ENCODE measurements at regions not wholly inside any gene's neighbourhood (a gene's known extent, or its start where the extent isn't known, plus 50 kb on each side); places are given as distances from the start of the nearest gene placed in this dataset.

DNA sequence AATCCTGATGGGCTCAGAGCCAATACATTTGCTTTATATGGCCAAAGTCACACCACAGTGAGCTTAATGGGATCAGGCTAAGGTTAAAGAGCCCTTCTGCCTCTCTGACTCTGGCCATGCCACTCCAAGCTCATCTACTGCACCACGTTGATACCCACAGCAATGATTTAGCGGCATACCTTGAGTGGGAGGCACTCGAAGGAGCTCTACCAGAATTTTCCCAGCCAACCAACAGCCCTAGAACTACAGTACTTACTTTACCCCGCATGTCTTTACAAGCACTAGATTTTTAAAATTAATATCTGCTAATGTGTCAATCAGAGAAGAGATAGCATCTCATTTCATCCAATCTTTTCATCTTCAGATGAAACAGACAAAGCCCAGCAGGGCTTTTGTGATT lies 300.5 kb downstream of the GRIN2B start:
- DNase-seq (ENCODE audit: low spot score): no peak

DNA sequence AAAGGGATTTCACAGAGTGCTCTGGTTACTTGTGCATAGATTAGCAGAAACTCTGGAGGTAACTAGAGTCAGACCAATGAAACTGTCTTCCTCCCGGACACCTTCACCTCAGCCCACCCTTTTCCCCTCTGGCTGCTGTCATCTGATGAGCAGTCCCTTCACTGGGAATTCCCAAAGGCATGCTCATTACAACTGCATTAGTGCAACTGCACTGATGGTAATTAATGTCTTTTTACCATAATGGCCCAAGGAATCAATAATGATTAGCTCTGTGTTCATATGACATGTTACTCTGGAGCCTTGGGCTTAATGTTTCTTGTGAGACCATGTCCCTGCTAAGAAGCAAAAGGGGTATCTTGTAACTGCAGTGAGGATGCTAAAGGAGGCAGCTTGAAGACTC lies 304.5 kb downstream of the GRIN2B start:
- DNase-seq (ENCODE audit: low spot score): no peak

DNA sequence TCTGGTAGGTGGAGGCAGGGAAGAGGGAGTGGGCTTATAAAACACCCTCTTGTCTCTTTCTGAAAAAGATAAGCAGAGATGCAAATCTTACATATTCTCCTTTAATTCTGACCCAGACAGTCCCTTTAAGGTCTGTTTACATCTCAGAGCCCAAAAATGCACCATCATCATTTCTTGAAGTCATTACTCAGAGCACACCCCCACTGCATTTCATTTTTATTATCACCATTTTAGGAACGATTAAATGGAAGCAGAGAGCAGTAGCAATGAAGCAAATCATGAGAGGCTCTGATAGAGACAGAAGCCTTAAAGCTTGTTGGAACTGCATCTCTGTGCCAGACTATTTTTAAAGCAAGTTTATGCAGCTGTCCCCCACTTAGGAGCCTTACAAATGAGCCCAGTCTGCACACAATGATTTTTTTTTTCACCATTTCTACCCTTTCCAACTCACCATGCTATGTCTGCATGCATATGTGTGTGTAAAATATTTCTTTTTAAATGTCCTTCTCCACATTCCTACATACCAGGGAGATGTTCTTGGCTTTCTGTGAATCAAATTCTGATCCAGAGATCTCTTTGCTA lies 311.0 kb downstream of the GRIN2B start:
- no peak for DNase-seq (ENCODE audit: low spot score)

DNA sequence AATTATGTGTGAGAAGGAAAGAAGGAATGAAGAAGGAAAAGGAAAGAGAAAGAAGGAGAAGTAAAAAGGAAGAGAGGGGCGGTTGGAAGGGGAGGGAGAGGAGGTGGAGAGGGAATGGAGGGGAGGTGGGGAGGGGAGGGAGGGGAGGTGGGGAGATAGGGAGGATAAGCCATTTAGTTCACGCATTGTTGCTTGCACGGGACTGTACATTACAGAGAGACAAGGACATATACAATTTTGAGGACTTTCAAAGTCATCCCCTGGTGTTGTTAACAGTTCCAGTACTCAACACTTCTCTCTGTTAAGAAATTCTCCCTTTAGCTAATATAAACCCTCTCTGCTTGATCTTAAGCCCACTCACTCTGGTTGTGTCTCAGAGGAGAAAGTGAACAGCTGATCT lies 312.5 kb downstream of the GRIN2B start:
- DNase-seq (ENCODE audit: low spot score): no peak

DNA sequence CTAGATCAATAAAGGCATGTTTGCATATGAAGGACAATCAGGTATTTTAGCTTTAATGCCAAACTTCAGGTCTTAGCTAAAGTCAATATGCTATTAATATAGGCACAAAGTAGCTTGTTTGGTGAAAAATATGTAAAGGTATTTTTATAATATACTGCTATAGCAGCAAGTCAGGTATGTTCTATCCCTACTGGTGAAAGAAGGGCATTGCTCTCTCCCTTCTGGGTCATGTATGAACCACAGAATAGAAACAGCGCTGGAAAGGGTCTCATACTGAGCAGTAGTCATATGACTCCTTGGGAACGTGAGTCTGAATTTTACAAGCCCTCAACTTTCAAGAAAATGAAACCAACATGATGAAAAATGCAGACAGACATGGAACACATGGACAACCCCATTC lies 314.6 kb downstream of the GRIN2B start:
- DNase-seq (ENCODE audit: low spot score): no peak

DNA sequence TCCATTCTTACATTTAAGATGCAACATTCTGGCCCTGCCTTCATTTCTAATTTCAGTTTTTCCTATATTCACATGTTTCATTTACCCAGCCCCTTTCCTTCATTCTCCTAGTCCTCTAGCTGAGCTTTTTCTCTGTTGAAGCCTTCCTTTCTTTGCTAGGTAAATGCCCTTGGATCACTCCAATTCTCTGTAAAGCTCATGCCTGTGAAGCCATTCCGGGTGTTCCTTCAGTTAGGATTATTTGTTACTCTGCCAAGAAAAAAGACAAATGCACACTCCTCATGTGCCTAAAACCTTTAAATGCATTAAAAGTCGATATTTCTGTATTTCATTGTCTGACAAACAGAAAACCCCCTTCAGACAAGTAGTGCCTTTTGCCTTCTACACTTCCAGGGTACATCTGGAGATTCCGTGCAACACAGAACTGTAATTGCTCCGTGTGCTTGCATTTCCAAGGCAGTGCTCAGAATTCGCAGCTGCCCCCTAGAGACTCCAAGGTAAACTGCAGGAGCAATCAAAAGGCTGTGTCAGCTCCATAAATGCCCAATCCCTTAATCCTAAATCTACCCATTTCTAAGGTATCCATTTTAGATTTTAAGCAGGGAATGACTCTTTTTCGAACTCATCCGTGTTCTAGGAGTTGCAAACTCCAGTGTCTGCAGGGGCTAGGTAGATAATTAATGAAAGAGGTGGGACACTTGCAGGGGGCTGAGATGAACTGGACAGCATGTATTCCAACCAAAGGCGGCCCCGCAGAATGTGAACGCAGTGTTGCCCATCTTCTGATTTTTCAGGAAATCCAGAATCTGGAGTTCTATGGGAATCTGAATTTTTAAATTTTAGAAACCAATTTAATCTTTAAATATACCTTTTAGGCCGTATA lies 320.2 kb downstream of the GRIN2B start:
- peak; percentile 23 for DNase-seq (ENCODE audit: low spot score)

DNA sequence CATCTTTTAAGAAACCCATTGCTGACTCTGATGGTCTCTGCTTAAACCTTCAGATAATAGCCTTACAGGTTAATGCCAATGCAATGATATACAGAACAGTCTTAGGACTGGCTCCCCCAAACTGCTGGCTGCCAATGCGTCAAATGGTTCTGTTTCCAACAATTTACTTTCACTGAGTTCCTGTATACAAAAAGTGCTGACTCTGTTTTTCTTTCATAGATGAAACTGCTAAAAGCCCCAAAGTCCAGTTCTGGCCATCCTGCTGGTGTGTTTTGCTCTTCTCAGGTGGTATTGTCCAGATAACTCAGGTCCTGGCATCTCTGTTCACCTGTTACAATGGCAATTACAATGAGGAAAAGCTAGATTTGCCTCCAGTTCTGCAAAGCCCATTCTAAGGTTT lies 326.9 kb downstream of the GRIN2B start:
- no peak for DNase-seq (ENCODE audit: low spot score)

DNA sequence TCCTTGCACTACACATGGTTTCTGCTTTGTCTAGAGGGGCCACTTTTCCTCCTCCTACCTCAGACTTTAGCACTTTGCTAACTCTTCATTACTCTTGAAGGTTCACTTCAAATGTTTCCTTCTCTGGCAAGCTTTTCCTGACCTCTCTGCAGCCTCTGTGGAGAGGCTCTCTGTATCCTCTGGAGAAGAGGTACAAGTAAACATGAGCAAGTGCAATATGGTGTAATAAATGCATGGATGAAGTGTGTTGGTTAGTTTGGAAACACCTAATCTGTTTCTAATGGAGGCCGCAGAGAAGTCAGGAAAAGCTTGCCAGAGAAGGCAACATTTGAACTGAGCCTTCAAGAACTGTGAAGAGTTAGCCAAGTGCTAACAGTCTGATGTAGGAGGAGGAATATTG lies 329.3 kb downstream of the GRIN2B start:
- DNase-seq (ENCODE audit: low spot score): no peak

DNA sequence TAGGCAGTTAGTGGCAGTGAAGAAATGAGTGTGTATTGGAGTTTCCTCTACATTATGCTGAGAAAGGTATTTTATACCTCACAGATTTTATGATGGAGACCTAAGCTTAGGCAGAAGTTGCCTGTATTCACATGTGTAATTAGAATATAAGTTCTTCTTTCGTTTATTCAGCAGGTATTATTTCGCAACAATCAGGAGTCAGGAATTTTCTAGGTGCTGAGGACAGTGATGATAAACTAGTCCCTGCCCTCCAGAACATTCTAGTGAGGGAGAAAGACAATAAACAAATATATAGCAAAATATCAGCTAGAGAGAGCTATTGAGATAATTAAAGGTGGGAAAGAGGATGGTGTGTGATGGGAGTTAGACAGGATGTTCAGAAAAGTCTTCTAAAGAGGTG lies 345.7 kb downstream of the GRIN2B start:
- DNase-seq (ENCODE audit: low spot score): no peak

DNA sequence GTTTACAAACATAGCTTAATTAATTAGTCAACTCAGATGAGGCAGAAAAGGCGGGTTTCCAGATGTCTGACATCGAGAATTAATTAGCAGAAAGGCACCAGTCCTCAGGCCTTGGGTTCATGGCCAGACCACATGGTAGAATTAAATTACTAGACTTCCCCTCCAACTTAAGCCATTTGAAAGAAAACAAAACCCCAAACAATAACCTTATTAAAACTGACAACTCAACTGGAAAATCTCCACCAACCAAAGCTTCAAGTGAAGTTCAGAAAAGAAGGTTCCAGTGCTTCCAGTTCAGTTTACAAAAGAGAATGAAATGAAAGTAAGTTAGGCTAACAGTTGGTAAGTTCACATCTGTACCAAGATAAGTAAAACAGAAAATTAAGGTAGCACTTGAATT lies 349.5 kb downstream of the GRIN2B start:
- no peak for DNase-seq (ENCODE audit: low spot score)

DNA sequence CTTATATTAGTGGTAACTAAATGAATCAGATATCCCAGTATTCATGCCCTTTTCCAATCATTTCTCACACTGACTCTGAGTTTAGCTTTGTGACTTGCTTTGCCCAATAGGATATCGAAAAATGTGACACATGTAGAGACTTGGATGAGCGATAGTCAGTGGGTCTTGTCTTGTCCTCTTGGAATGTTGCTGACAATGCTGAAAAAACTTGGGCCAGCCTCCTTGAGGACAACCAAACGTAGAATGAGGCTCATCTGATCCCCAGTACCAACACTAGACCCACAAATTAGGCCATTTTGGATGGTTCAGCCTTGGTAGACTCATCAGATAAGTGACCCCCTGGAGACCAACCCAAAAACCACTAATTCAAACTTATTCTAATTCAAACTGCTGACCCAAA lies 351.0 kb downstream of the GRIN2B start:
- DNase-seq (ENCODE audit: low spot score): no peak

DNA sequence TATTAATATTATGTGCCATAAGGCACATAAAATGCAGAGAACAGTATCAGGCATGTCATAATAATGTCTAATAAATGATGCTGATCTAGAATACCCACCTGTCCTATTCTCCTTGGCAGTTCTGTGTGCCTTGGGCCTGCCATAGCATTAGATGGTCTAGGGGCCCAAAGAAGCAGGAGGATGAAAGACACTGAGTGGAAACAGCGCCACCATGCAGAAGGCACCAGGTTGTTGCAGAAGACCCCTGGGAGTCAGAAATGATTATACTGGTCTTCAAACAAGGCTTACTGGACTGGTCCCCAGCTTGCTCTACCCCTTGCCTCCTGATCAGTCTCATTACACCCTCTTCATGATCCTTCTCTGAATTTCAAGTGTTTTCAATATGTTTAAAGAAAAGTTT lies 353.3 kb downstream of the GRIN2B start:
- no peak for DNase-seq (ENCODE audit: low spot score)

DNA sequence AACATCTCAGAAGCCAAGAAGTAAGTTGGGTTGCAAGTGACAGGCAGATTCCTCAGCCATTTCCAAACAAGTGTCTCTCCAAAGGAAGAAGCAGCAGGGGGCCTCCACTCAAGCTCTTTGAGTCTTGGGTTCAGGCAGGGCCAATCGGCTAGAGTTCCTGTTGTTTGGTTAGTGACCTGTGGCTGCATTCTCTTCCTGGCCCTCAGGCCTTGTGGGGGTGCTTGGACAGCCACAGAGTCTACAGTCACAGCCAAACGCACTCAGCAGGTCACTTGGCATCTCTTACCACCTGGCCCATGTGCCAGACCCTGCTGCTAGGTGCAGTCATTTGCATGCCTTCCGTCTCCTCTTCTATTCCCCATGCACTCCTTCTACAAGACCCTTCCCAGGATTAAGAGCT lies 353.9 kb downstream of the GRIN2B start:
- DNase-seq (ENCODE audit: low spot score): no peak

DNA sequence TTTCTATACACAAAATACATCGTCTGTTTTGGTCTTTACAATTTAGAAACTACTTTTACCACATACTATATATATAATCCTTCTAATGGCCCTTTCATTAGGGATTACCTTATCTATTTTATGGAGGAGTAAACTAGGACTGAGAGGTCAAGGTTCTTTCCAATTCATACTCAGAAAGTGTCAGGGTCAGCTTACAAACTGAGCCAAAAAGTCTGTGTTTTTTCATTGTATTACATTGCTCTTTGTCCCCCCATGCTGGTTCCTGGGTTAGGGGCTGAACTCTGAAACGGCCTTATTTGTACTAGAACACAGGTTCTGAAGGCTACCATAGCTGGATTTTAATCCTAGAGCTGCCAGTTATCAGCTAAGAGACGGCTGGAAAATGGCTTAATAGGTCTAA lies 368.1 kb downstream of the GRIN2B start:
- no peak for DNase-seq (ENCODE audit: low spot score)

DNA sequence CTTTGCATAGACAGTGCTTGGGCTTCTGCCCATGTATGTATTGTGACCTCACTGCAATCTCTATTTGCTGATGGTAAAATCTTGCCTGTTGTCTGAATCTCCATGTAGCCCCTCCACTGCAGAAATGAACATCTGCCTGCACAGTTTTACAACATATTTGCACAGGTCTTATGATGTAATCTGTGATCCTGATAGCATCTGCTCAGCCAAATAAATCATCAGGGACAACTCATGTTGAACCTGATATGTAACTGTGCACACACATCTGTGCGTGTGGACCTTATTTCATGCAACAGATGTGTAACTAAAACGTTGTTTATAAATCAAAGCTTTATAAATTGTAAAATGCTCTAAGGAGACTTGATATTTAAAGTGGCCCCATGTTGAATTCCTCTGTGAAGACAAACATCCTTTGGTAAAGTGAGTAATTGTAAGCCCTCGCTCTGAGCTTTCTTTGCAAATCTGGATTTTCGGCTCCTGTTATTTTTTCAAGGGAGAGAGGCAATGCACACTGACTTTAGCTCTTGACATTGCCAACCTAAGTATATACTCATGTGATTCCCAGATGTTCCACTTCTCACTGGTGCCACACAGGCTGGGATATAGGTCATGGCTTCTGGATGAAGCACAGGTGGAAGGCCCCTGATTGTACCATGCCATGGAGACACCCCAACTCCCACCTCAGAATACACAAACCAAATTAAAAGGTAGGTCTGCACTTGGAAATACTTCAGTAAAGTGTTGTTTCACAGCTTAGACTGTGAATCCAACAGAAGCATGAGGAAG lies 371.3 kb downstream of the GRIN2B start:
- DNase-seq (ENCODE audit: low spot score): no peak

DNA sequence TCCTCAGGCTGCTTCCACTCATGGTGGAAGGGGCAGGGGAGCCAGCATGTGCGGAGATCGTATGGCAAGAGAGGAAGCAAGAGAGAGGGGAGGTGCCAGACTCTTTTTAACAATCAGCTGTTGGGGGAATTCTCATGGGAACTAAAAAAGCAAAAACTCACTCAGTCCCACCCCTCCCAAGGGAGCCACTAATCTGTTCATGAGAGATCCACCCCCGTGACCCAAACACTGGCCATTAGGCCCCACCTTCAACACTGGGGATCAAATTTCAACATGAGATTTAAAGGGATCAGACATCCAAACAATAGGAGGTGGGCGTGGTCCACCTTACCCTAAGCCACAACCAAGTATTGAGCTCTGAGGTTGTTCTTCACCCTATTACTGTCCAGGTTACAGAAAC lies 375.1 kb downstream of the GRIN2B start:
- no peak for DNase-seq (ENCODE audit: low spot score)

DNA sequence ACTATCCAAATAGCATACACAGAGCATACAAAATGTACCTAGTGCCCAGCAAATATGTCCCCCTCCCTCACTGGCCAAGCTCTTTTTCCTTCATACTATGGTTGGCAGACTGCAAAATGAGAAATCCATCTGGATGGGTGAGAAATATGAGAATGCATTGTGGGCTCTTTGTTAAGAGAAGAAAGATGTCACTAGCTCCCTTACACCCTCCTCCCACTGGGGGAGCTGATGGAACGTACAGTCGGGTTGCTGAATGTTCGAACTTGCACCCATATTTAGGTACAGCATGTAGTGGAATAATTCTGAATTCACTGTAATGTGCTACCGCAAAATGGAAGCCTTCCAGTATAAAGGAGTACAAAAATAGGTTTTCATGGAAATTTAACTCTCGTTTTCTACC lies 377.4 kb downstream of the GRIN2B start:
- no peak for DNase-seq (ENCODE audit: low spot score)

DNA sequence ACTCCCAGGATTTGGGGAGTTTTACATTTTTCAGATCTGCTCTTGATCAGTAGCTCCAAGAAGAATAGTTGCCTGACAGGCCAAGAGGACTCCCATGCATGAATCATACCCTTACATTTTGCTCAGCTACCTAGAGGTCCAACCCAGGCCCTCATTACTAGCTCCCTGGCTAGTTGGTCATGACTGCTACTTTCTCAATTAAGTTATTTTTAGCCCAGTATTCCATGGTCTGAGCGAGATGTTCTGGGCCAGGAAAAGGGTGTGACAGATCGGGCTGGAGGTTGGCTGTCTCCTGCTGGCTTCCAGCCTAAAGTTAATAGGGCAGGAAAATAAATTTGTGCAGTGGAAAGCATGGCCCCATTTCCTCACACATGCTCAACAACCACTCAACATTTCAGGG lies 379.2 kb downstream of the GRIN2B start:
- no peak for DNase-seq (ENCODE audit: low spot score)

DNA sequence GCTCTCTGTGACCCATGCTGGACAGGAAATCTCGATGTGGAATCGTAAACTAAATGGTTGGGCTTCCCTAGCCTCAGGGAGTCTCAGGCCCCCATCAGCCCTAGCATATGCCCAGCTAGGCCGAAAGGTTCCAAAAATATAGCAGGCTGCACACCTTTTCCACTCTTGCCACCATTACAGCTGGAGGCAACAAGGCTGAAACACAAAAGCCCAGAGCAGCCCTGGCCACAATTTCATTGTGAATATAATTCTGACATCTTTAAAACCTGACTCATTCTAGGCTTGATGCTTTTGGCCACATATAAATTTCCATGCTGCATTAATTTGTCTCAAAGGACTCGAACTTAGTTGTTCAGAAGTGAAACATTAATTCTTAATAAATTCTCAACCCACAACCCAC lies 382.2 kb downstream of the GRIN2B start:
- no peak for DNase-seq (ENCODE audit: low spot score)

DNA sequence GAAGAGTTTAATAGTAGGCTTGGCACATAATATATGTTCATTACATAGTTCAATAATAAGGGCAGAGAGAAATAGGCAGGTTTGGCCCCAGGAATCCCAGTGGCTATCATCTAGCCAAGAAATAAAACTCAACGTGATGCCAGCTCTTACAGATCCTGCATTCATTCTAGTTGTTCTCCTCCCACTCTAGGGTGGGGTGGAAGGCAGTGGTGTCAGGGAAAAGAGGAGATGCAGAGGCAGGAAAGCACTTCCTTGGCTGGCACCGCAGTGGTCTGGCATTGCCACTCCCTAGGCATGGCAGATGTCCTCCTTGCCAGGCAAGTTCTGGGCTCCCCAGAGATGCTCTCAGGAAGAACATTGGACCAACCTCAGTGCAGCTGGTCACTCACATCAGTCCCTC lies 383.6 kb downstream of the GRIN2B start:
- no peak for DNase-seq (ENCODE audit: low spot score)

DNA sequence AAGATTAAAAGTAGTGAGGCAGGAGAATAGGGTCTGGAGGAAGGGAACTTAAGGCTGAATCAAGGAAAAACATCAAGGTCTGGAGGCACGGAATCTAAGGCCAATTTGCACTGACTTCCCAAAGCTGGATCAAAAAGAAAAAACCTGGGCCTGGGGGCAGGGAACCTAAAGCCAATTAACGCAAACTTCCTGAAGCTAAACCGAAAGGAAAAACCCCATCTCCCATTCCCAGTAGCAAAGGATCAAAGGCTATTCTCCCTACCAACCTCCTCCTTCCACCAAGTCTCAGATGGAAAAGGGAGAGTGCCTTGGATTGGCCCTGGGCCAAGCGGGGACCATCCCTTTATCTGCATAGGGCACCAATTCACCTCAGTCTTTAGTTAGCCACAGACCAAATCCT lies 384.2 kb downstream of the GRIN2B start:
- no peak for DNase-seq (ENCODE audit: low spot score)

DNA sequence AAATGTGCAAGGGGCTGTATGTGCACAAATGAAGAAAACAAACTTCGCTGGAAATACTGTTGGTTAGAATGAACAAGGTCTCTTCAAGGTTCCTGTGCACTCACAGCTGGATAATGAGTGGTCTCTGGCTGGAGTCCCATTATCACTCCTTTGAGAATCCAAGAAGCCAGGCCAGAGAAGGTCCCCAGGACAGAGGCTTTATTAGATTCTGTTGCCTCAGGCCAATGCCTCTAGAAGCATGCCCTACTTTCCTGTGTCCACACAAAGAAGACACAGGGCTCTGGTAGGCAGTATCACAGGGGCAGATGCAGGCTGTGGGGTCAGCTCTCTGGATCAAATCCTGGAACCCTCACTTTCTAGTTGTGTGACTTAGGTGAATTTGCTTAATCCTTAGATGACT lies 384.7 kb downstream of the GRIN2B start:
- no peak for DNase-seq (ENCODE audit: low spot score)

Measured in HuH-7 (cell line).